ENCODE measurements at regions not wholly inside any gene's neighbourhood (a gene's known extent, or its start where the extent isn't known, plus 50 kb on each side); places are given as distances from the start of the nearest gene placed in this dataset.

DNA sequence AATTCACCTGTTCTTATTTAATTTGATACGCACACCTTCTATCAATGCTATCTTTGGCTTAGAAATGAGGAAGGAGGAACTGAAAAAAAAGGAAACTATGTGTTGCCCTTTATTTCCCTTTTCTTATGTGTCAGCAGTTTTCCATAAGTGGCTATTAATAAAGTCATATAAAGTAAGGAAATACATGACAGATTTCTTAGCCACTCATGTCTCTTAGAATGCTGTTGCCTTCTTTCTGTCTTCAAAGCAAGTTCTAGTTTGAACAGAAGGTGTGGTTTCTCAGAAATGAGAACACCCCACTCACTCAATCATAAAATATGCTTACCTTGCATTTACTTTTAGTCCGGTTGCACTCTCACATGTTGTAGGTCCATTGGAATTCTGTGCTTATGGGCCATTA, 640.5 kb upstream of the GRM7 start:
- DNase-seq: no peak
- Histone ChIP-seq H3K27me3 (no peaks in the 10 kb centered on the region), H3K4me3 (ENCODE audit: low read depth, low read length) (no peak overlapping the region), H3K36me3 (no peaks in the 10 kb centered on the region), H3K9me3 (no peaks in the 10 kb centered on the region), H3K4me1 (no peaks in the 10 kb centered on the region)
- TF ChIP-seq, protein P1, sequence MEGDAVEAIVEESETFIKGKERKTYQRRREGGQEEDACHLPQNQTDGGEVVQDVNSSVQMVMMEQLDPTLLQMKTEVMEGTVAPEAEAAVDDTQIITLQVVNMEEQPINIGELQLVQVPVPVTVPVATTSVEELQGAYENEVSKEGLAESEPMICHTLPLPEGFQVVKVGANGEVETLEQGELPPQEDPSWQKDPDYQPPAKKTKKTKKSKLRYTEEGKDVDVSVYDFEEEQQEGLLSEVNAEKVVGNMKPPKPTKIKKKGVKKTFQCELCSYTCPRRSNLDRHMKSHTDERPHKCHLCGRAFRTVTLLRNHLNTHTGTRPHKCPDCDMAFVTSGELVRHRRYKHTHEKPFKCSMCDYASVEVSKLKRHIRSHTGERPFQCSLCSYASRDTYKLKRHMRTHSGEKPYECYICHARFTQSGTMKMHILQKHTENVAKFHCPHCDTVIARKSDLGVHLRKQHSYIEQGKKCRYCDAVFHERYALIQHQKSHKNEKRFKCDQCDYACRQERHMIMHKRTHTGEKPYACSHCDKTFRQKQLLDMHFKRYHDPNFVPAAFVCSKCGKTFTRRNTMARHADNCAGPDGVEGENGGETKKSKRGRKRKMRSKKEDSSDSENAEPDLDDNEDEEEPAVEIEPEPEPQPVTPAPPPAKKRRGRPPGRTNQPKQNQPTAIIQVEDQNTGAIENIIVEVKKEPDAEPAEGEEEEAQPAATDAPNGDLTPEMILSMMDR (IDR thresholded peaks at IDR 0.05; ENCODE audit: low read depth, low read length): no peak

DNA sequence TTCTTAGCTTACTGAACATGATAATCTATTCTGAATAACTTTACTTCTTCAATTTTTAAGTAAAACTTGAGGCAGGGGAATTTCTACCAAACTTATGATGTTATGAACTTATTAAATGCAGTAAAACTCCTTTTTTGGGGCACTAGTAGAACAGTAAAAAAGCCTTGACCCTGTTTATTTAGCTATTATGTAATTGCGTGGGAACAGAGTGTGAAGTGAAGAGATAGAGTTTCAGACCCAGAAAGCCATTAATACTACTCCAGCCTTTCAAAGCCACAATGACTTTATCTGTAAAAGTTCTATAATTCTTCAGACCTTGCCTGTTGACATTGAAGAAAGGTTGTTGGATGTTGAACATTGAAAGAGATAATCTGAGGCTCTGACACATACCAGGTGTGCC, 638.8 kb upstream of the GRM7 start:
- Histone ChIP-seq H3K9me3 (no peaks in the 10 kb centered on the region), H3K27me3 (no peaks in the 10 kb centered on the region), H3K4me1 (no peaks in the 10 kb centered on the region), H3K4me3 (ENCODE audit: low read depth, low read length) (no peak overlapping the region), H3K36me3 (no peaks in the 10 kb centered on the region)
- no peak for DNase-seq
- TF ChIP-seq, protein P1 (IDR thresholded peaks at IDR 0.05; ENCODE audit: low read depth, low read length): no peak

DNA sequence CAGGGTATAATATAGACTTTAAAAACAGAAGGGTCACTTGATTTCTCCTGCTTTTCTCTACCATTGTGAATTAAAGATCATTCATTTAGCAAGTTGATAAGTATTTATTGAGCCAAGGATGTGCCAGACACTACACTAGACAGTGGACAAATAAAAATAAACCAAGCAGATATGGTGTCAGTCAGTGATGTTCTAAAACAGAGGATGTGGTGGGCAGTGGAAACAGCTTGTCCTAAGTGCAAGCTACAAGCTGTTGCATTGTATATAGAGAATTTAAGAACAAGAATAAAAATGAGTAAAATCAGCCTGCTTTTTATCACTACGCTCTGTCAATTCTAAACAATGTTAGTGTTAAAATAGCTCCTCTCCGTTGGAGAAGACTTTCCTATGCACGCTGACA, 637.3 kb upstream of the GRM7 start:
- Histone ChIP-seq H3K4me3 (ENCODE audit: low read depth, low read length) (no peak overlapping the region), H3K27me3 (no peaks in the 10 kb centered on the region), H3K36me3 (no peaks in the 10 kb centered on the region), H3K4me1 (no peaks in the 10 kb centered on the region), H3K9me3 (no peaks in the 10 kb centered on the region)
- DNase-seq: no peak
- TF ChIP-seq, protein P1 (IDR thresholded peaks at IDR 0.05; ENCODE audit: low read depth, low read length): no peak

DNA sequence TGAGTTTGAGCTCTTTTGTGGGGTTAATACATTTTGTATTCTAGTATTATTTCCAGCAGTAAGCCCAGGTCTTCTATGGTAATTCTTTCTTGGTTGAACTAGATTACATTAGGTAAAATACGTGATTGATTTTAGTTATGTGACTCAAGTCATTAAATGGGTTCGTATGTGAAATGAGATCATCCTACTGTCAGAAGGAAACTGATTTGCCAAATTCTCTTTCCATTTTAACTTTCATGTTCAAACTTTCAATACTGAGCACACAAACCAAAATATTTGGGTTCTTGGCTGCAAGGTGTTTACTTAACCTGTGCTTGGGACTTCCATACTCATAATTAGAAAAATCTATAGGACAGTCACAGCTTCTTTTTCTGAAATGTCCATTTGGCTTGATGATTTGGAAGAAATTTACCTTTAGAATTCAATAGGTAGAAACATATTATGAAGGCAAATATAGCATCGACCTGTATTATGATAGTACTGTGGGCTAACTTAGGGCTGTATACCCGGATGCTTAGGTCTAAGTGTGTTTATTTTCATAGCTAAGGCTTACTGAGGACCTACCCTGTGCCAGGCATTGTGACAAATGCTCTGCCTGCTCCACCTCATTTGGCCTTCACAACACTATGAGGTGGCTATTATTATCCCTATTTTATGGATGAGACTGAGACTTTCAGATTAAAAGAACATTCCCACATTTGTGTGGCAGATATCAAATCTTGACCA, 631.8 kb upstream of the GRM7 start:
- Histone ChIP-seq H3K4me3 (ENCODE audit: low read depth, low read length) (no peak overlapping the region), H3K36me3 (no peaks in the 10 kb centered on the region), H3K27me3 (no peaks in the 10 kb centered on the region), H3K4me1 (no peaks in the 10 kb centered on the region), H3K9me3 (no peaks in the 10 kb centered on the region)
- TF ChIP-seq, protein P1 (IDR thresholded peaks at IDR 0.05; ENCODE audit: low read depth, low read length): no peak
- no peak for DNase-seq

DNA sequence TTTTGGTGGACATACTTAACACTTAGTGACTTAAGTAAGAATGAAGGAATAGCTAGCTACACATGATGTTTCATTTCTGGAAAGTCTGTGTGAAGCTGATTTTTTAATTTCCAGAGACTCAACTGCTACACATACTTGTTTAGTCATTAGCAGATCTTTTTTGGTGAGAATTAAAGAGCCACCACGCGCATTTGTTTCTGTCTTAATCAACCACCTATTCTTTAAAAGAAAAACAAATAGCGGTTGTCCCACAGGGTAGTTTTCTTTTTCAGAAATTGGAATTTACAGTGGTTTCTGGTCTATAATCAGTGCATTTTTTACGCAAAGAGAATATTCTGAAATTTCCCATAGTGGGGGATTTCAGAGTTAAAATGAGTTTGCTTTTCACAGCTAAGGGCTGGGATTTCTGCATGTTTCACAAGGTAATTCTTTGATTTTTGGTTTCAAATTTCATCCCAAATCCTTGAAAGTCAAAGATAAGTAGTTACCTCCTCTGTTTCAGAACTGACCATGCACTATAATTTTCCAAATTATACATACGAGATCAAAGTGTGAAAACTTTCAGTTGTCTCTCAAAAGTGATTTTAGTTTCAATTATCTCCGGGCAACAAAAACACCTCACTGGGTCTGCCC, 631.0 kb upstream of the GRM7 start:
- Histone ChIP-seq H3K4me1 (no peaks in the 10 kb centered on the region), H3K36me3 (no peaks in the 10 kb centered on the region), H3K27me3 (no peaks in the 10 kb centered on the region), H3K9me3 (no peaks in the 10 kb centered on the region), H3K4me3 (ENCODE audit: low read depth, low read length) (no peak overlapping the region)
- DNase-seq: no peak
- TF ChIP-seq, protein P1 (IDR thresholded peaks at IDR 0.05; ENCODE audit: low read depth, low read length): no peak

DNA sequence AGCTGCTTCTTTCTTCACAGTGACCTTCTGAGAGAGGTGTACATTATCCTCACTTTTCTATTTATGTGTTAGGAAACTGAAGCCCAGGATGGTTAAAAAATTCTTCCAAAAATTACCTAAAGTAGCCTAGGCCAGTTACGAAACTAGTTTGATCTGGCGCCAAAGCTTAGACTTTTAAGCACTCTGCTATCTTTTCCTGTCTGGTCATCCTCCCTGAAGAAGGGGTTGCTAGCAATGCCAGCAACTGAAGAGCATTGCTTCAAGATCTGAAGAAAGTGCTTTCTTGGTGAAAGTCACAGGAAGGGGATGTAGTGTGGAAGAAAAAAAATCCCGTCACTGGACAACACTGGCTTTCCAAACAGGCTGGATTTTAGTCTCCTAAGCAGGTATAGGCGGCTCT, 618.8 kb upstream of the GRM7 start:
- H3K27me3 ChIP-seq: no peaks in the 10 kb centered on the region
- no peaks in the 10 kb centered on the region for H3K9me3 ChIP-seq
- TF ChIP-seq, protein P1 (IDR thresholded peaks at IDR 0.05; ENCODE audit: low read depth, low read length): no peak
- H3K4me1 ChIP-seq: no peaks in the 10 kb centered on the region
- no peak overlapping the region for H3K4me3 ChIP-seq (ENCODE audit: low read depth, low read length)
- DNase-seq: no peak
- no peaks in the 10 kb centered on the region for H3K36me3 ChIP-seq
